HS-27A (cell line): ENCODE measurements at regions not wholly inside any gene's neighbourhood (a gene's known extent, or its start where the extent isn't known, plus 50 kb on each side); places are given as distances from the start of the nearest gene placed in this dataset.
"Not testable (repeated sequence)": the region's sequence is repeated elsewhere in the genome, so short reads cannot be mapped to it uniquely, and the experiment has no call there.

ENCODE experiments used
- DNase-seq: peaks from one replicate; pipeline ENCODE4 v3.0.0-alpha.2; 2012; ENCODE audit warnings: low read depth, missing footprints

GRCh38 chr2:124967325-124967724, 942.2 kb downstream of the CNTNAP5 start:
- DNase-seq, result no peak

- no peak for DNase-seq
Observed at GRCh38 chr2:124970030-124970429, 944.9 kb downstream of the CNTNAP5 start.

- no peak for DNase-seq
Observed at GRCh38 chr2:124973396-124973795, 948.3 kb downstream of the CNTNAP5 start.

GRCh38 chr2:124975224-124975623, 950.1 kb downstream of the CNTNAP5 start:
- DNase-seq, result no peak

GRCh38 chr2:124975648-124976047, 950.6 kb downstream of the CNTNAP5 start:
- no peak for DNase-seq

GRCh38 chr2:124978597-124978996, 953.5 kb downstream of the CNTNAP5 start:
- no peak for DNase-seq

- DNase-seq, result no peak
Observed at GRCh38 chr2:124983595-124983994, 958.5 kb downstream of the CNTNAP5 start.

- no peak for DNase-seq
Observed at GRCh38 chr2:124985270-124985669, 960.2 kb downstream of the CNTNAP5 start.

- no peak for DNase-seq
Observed at GRCh38 chr2:124986136-124986535, 961.0 kb downstream of the CNTNAP5 start.

- DNase-seq, result not testable (repeated sequence)
Observed at GRCh38 chr2:124986870-124987269, 961.8 kb downstream of the CNTNAP5 start.

- DNase-seq, result not testable (repeated sequence)
Observed at GRCh38 chr2:124987436-124987835, 962.3 kb downstream of the CNTNAP5 start.

- DNase-seq, result no peak
Observed at GRCh38 chr2:124988111-124988510, 963.0 kb downstream of the CNTNAP5 start.

- no peak for DNase-seq
Observed at GRCh38 chr2:124988794-124989193, 963.7 kb downstream of the CNTNAP5 start.

- DNase-seq, result no peak
Observed at GRCh38 chr2:124993809-124994208, 968.7 kb downstream of the CNTNAP5 start.

GRCh38 chr2:124995185-124995912, 970.3 kb downstream of the CNTNAP5 start:
- no peak for DNase-seq

- DNase-seq, result no peak
Observed at GRCh38 chr2:124996406-124996805, 971.3 kb downstream of the CNTNAP5 start.

GRCh38 chr2:124999906-125000305, 974.8 kb downstream of the CNTNAP5 start:
- DNase-seq, result no peak

- DNase-seq, result no peak
Observed at GRCh38 chr2:125004106-125004800, 979.2 kb downstream of the CNTNAP5 start.

GRCh38 chr2:125006676-125007075, 981.6 kb downstream of the CNTNAP5 start:
- no peak for DNase-seq

GRCh38 chr2:125028721-125029120, 1003.6 kb downstream of the CNTNAP5 start:
- not testable (repeated sequence) for DNase-seq

- DNase-seq, result no peak
Observed at GRCh38 chr2:125033871-125034270, 1008.8 kb downstream of the CNTNAP5 start.

- no peak for DNase-seq
Observed at GRCh38 chr2:125037135-125037653, 1012.1 kb downstream of the CNTNAP5 start.

GRCh38 chr2:125041846-125042245, 1016.8 kb downstream of the CNTNAP5 start:
- no peak for DNase-seq
